HEK293 (cell line): ENCODE measurements at regions not wholly inside any gene's neighbourhood (a gene's known extent, or its start where the extent isn't known, plus 50 kb on each side); places are given as distances from the start of the nearest gene placed in this dataset.

ENCODE experiments used
- CTCF ChIA-PET: fragments of 350-600 bp; formaldehyde crosslinking; extraction: SDS; loops from one replicate; lab custom pipeline; 2021; ENCODE audit warnings: antibody characterized with exemption; lab: Yijun Ruan, JAX
- POLR2A ChIA-PET: fragments of 300-600 bp; formaldehyde crosslinking; extraction: SDS; loops from one replicate; lab custom pipeline; 2020; ENCODE audit warnings: antibody characterized with exemption, inconsistent platforms; lab: Yijun Ruan, JAX
- H3K27ac ChIP-seq: fragments of 200-500 bp; sonication (Bioruptor generic); 2 replicates; pipeline ENCODE4 v1.5.1; 2014; ENCODE audit warnings: low read depth, low read length, control low read depth, inconsistent platforms; ENCODE audit errors: extremely low read depth
- H3K36me3 ChIP-seq, 2 experiments: fragments of 200-500 bp in 1 of 2; sonication (Bioruptor generic) in 1 of 2; 1 replicate in 1 of 2; 2 replicates in 1 of 2; pipeline ENCODE4 v1.5.1; 2014 to 2017; ENCODE audit warnings: inconsistent platforms in 2 of 2, low read length in 2 of 2; ENCODE audit not compliant: control insufficient read depth in 2 of 2, insufficient read depth in 1 of 2
- H3K4me1 ChIP-seq: fragments of 200-500 bp; sonication (Bioruptor generic); 2 replicates; pipeline ENCODE4 v1.5.1; 2014; ENCODE audit warnings: mild to moderate bottlenecking, low read length, inconsistent platforms; ENCODE audit not compliant: control insufficient read depth, insufficient read depth
- H3K4me3 ChIP-seq: 2 replicates; pipeline ENCODE4 v1.5.1; 2011; ENCODE audit warnings: low read depth, mild to moderate bottlenecking, control low read depth, low read length, moderate library complexity
- H3K9me3 ChIP-seq: fragments of 200-500 bp; sonication (Bioruptor generic); 2 replicates; pipeline ENCODE4 v1.5.1; 2014; ENCODE audit warnings: low read depth, low read length, inconsistent platforms; ENCODE audit not compliant: control insufficient read depth, insufficient read depth
- BCL11A ChIP-seq: fragments of 450-650 bp; formaldehyde crosslinking; IDR thresholded peaks from 2 replicates; pipeline ENCODE4 v1.5.1; 2016; ENCODE audit warnings: low read depth, missing biosample characterization, missing genetic modification characterization
- HOXD13 ChIP-seq: sonication (generic); formaldehyde crosslinking; IDR thresholded peaks from 2 replicates; pipeline ENCODE4 v1.8.0; 2022; ENCODE audit warnings: missing genetic modification reagents, borderline replicate concordance
- KLF7 ChIP-seq: fragments of 450-650 bp; formaldehyde crosslinking; IDR thresholded peaks from 2 replicates; pipeline ENCODE4 v1.5.1; 2016; ENCODE audit warnings: missing biosample characterization, missing genetic modification characterization, borderline replicate concordance
- SP3 ChIP-seq: fragments of 450-650 bp; formaldehyde crosslinking; IDR thresholded peaks from 2 replicates; pipeline ENCODE4 v1.5.1; 2016; ENCODE audit warnings: missing biosample characterization, missing genetic modification characterization
- YY2 ChIP-seq: fragments of 450-650 bp; formaldehyde crosslinking; IDR thresholded peaks from 2 replicates; pipeline ENCODE4 v1.5.1; 2016; ENCODE audit warnings: missing biosample characterization, missing genetic modification characterization
- ZBTB1 ChIP-seq: fragments of 450-650 bp; formaldehyde crosslinking; IDR thresholded peaks from 2 replicates; pipeline ENCODE4 v1.5.1; 2016; ENCODE audit warnings: missing biosample characterization, missing genetic modification characterization
- ZEB2 ChIP-seq: fragments of 450-650 bp; formaldehyde crosslinking; IDR thresholded peaks from 2 replicates; pipeline ENCODE4 v1.5.1; 2016; ENCODE audit warnings: missing biosample characterization, missing genetic modification characterization
- ZFP41 ChIP-seq: fragments of 450-650 bp; formaldehyde crosslinking; IDR thresholded peaks from 2 replicates; pipeline ENCODE4 v1.5.1; 2016; ENCODE audit warnings: missing biosample characterization, missing genetic modification characterization, borderline replicate concordance
- ZNF202 ChIP-seq: fragments of 450-650 bp; formaldehyde crosslinking; IDR thresholded peaks from 2 replicates; pipeline ENCODE4 v1.5.1; 2016; ENCODE audit warnings: missing biosample characterization, missing genetic modification characterization, borderline replicate concordance
- ZNF433 ChIP-seq: fragments of 450-650 bp; formaldehyde crosslinking; IDR thresholded peaks from 2 replicates; pipeline ENCODE4 v1.5.1; 2016; ENCODE audit warnings: missing biosample characterization, missing genetic modification characterization, low read depth
- ZNF48 ChIP-seq: fragments of 450-650 bp; formaldehyde crosslinking; IDR thresholded peaks from 2 replicates; pipeline ENCODE4 v1.5.1; 2016; ENCODE audit warnings: missing biosample characterization, missing genetic modification characterization
- ZNF530 ChIP-seq: fragments of 450-650 bp; formaldehyde crosslinking; IDR thresholded peaks from 2 replicates; pipeline ENCODE4 v1.5.1; 2016; ENCODE audit warnings: low read depth, missing biosample characterization, missing genetic modification characterization
- TF ChIP-seq, protein P1 (sequence below): fragments of 450-650 bp; formaldehyde crosslinking; IDR thresholded peaks from 2 replicates; pipeline ENCODE4 v1.5.1; 2017; ENCODE audit warnings: missing biosample characterization, missing genetic modification characterization
- TF ChIP-seq, protein P2 (sequence below): fragments of 450-650 bp; formaldehyde crosslinking; IDR thresholded peaks from 2 replicates; pipeline ENCODE4 v1.5.1; 2017; ENCODE audit warnings: missing biosample characterization, mild to moderate bottlenecking, missing genetic modification characterization, moderate library complexity
- TF ChIP-seq, protein P3 (sequence below): fragments of 450-650 bp; formaldehyde crosslinking; IDR thresholded peaks from 2 replicates; pipeline ENCODE4 v1.5.1; 2016; ENCODE audit warnings: missing biosample characterization, missing genetic modification characterization
- TF ChIP-seq, protein P4 (sequence below): fragments of 450-650 bp; formaldehyde crosslinking; IDR thresholded peaks from 2 replicates; pipeline ENCODE4 v1.5.1; 2016; ENCODE audit warnings: missing biosample characterization, missing genetic modification characterization
- TF ChIP-seq, protein P5 (sequence below): fragments of 450-650 bp; formaldehyde crosslinking; IDR thresholded peaks from 2 replicates; pipeline ENCODE4 v1.5.1; 2017; ENCODE audit warnings: missing biosample characterization, missing genetic modification characterization
- TF ChIP-seq, protein P6 (sequence below): fragments of 450-650 bp; formaldehyde crosslinking; IDR thresholded peaks from 2 replicates; pipeline ENCODE4 v1.5.1; 2016; ENCODE audit warnings: missing biosample characterization, missing genetic modification characterization
- TF ChIP-seq, protein P7 (sequence below): fragments of 450-650 bp; formaldehyde crosslinking; optimal IDR thresholded peaks from 2 replicates; pipeline ENCODE3; 2016; ENCODE audit warnings: missing biosample characterization, mild to moderate bottlenecking, missing genetic modification characterization

DNA sequence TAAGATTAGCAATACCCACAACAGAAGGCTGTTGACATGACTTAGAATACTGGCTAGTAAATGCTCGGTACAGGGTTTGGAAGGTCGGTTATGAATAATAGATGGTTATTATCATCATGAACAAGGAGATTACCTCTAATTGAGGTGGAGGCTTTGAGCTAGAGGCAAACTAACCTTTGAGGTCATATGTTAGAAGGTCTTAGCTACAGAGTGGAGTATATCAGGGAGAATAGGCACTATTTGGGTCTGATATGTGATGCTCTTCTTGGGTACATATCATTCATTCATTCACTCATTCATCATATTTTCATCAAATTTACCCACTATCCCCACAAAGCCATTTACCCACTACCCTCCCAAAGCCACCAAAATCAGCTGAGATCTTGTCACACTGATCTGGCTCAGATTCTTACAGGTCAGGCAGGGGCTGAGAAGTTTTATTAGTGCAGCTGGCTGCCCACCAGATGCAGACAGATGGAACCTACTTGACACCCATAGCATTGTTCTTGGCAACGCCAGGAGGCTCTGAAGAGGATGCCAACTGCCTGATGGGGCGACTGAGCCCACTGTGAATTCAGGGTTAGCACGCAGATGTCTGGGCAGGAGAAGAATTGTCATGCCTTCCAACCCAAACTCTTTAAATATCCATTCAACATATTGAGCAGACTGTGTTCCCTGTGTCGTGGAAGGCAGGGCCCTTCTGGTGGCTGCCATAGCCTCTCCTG is 90.2 kb upstream of the SH3PXD2B start:
- TF ChIP-seq, protein P1, sequence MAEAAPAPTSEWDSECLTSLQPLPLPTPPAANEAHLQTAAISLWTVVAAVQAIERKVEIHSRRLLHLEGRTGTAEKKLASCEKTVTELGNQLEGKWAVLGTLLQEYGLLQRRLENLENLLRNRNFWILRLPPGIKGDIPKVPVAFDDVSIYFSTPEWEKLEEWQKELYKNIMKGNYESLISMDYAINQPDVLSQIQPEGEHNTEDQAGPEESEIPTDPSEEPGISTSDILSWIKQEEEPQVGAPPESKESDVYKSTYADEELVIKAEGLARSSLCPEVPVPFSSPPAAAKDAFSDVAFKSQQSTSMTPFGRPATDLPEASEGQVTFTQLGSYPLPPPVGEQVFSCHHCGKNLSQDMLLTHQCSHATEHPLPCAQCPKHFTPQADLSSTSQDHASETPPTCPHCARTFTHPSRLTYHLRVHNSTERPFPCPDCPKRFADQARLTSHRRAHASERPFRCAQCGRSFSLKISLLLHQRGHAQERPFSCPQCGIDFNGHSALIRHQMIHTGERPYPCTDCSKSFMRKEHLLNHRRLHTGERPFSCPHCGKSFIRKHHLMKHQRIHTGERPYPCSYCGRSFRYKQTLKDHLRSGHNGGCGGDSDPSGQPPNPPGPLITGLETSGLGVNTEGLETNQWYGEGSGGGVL = no peak
- TF ChIP-seq YY2 (no peak), ZNF48 (no peak), ZNF530 (tag by site-specific recombination) (no peak), KLF7 (tag by site-specific recombination) (no peak), BCL11A (tag by site-specific recombination) (no peak), SP3 (tag by site-specific recombination) (no peak), ZFP41 (tag by site-specific recombination) (no peak), ZEB2 (tag by site-specific recombination) (no peak), ZNF202 (tag by site-specific recombination) (no peak), HOXD13 (CRISPR knock-in tag) (no peak), ZBTB1 (tag by site-specific recombination) (no peak), ZNF433 (tag by site-specific recombination) (no peak)
- TF ChIP-seq, protein P2, sequence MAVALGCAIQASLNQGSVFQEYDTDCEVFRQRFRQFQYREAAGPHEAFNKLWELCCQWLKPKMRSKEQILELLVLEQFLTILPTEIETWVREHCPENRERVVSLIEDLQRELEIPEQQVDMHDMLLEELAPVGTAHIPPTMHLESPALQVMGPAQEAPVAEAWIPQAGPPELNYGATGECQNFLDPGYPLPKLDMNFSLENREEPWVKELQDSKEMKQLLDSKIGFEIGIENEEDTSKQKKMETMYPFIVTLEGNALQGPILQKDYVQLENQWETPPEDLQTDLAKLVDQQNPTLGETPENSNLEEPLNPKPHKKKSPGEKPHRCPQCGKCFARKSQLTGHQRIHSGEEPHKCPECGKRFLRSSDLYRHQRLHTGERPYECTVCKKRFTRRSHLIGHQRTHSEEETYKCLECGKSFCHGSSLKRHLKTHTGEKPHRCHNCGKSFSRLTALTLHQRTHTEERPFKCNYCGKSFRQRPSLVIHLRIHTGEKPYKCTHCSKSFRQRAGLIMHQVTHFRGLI (tag by site-specific recombination) = no peak
- TF ChIP-seq, protein P3, sequence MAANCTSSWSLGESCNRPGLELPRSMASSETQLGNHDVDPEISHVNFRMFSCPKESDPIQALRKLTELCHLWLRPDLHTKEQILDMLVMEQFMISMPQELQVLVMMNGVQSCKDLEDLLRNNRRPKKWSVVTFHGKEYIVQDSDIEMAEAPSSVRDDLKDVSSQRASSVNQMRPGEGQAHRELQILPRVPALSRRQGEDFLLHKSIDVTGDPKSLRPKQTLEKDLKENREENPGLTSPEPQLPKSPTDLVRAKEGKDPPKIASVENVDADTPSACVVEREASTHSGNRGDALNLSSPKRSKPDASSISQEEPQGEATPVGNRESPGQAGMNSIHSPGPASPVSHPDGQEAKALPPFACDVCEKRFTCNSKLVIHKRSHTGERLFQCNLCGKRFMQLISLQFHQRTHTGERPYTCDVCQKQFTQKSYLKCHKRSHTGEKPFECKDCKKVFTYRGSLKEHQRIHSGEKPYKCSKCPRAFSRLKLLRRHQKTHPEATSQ (tag by site-specific recombination) = no peak
- TF ChIP-seq, protein P4, sequence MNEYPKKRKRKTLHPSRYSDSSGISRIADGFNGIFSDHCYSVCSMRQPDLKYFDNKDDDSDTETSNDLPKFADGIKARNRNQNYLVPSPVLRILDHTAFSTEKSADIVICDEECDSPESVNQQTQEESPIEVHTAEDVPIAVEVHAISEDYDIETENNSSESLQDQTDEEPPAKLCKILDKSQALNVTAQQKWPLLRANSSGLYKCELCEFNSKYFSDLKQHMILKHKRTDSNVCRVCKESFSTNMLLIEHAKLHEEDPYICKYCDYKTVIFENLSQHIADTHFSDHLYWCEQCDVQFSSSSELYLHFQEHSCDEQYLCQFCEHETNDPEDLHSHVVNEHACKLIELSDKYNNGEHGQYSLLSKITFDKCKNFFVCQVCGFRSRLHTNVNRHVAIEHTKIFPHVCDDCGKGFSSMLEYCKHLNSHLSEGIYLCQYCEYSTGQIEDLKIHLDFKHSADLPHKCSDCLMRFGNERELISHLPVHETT (tag by site-specific recombination) = no peak
- TF ChIP-seq, protein P5, sequence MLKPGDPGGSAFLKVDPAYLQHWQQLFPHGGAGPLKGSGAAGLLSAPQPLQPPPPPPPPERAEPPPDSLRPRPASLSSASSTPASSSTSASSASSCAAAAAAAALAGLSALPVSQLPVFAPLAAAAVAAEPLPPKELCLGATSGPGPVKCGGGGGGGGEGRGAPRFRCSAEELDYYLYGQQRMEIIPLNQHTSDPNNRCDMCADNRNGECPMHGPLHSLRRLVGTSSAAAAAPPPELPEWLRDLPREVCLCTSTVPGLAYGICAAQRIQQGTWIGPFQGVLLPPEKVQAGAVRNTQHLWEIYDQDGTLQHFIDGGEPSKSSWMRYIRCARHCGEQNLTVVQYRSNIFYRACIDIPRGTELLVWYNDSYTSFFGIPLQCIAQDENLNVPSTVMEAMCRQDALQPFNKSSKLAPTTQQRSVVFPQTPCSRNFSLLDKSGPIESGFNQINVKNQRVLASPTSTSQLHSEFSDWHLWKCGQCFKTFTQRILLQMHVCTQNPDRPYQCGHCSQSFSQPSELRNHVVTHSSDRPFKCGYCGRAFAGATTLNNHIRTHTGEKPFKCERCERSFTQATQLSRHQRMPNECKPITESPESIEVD (tag by site-specific recombination) = no peak
- TF ChIP-seq, protein P6, sequence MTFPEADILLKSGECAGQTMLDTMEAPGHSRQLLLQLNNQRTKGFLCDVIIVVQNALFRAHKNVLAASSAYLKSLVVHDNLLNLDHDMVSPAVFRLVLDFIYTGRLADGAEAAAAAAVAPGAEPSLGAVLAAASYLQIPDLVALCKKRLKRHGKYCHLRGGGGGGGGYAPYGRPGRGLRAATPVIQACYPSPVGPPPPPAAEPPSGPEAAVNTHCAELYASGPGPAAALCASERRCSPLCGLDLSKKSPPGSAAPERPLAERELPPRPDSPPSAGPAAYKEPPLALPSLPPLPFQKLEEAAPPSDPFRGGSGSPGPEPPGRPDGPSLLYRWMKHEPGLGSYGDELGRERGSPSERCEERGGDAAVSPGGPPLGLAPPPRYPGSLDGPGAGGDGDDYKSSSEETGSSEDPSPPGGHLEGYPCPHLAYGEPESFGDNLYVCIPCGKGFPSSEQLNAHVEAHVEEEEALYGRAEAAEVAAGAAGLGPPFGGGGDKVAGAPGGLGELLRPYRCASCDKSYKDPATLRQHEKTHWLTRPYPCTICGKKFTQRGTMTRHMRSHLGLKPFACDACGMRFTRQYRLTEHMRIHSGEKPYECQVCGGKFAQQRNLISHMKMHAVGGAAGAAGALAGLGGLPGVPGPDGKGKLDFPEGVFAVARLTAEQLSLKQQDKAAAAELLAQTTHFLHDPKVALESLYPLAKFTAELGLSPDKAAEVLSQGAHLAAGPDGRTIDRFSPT (tag by site-specific recombination) = no peak
- TF ChIP-seq, protein P7, sequence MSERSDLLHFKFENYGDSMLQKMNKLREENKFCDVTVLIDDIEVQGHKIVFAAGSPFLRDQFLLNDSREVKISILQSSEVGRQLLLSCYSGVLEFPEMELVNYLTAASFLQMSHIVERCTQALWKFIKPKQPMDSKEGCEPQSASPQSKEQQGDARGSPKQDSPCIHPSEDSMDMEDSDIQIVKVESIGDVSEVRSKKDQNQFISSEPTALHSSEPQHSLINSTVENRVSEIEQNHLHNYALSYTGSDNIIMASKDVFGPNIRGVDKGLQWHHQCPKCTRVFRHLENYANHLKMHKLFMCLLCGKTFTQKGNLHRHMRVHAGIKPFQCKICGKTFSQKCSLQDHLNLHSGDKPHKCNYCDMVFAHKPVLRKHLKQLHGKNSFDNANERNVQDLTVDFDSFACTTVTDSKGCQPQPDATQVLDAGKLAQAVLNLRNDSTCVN (tag by site-specific recombination) = no peak
- Histone ChIP-seq H3K4me1 (no peaks in the 10 kb centered on the region), H3K4me3 (no peak overlapping the region), H3K9me3 (no peaks in the 10 kb centered on the region), H3K36me3 (no peaks in the 10 kb centered on the region), H3K27ac (no peak overlapping the region)
- POLR2A ChIA-PET = no interaction called here
- CTCF ChIA-PET = interaction anchor here (0.6 to 1.0 kb wide), 2 partner anchors 93 to 1773 kb away, joined by 3 read pairs; no protein-coding TSS in a partner anchor
